Ramos (cell line): ENCODE measurements at regions not wholly inside any gene's neighbourhood (a gene's known extent, or its start where the extent isn't known, plus 50 kb on each side); places are given as distances from the start of the nearest gene placed in this dataset.

Experiments used
- in situ Hi-C: fragments of 300-500 bp; cut with MboI; formaldehyde crosslinking; loops from one replicate; pipeline ENCODE4 v1.14.3; 2022; ENCODE audit warnings: low sequenced_read_pairs; ENCODE audit not compliant: unreplicated experiment

GRCh38 chr11:29495676-29496075 lies 521.2 kb downstream of the KCNA4 start:
- in situ Hi-C loops, result no loop called here

- in situ Hi-C loops, result no loop called here
These were observed 525.9 kb downstream of the KCNA4 start for GRCh38 chr11:29490938-29491337.

GRCh38 chr11:29486301-29486700 lies 530.5 kb downstream of the KCNA4 start:
- in situ Hi-C loops, result no loop called here

- in situ Hi-C loops, result no loop called here
These were observed 531.2 kb downstream of the KCNA4 start for GRCh38 chr11:29485641-29486040.

GRCh38 chr11:29484548-29484947 lies 532.3 kb downstream of the KCNA4 start:
- in situ Hi-C loops, result no loop called here

- in situ Hi-C loops, result no loop called here
These were observed 533.0 kb downstream of the KCNA4 start for GRCh38 chr11:29483831-29484230.

- in situ Hi-C loops, result no loop called here
These were observed 534.3 kb downstream of the KCNA4 start for GRCh38 chr11:29482510-29482909.

- in situ Hi-C loops, result no loop called here
These were observed 535.1 kb downstream of the KCNA4 start for GRCh38 chr11:29481738-29482137.

GRCh38 chr11:29480981-29481380 lies 535.8 kb downstream of the KCNA4 start:
- in situ Hi-C loops, result no loop called here

GRCh38 chr11:29458252-29458651 lies 558.6 kb downstream of the KCNA4 start:
- in situ Hi-C loops, result no loop called here

GRCh38 chr11:29452146-29452545 lies 564.7 kb downstream of the KCNA4 start:
- in situ Hi-C loops, result no loop called here

GRCh38 chr11:29449281-29450074 lies 567.4 kb downstream of the KCNA4 start:
- in situ Hi-C loops, result loop anchor here (25.0 kb wide), 1 partner anchor 1463 kb away; no protein-coding TSS in a partner anchor

- in situ Hi-C loops, result loop anchor here (25.0 kb wide), 1 partner anchor 1464 kb away; no protein-coding TSS in a partner anchor
These were observed 568.5 kb downstream of the KCNA4 start for GRCh38 chr11:29448246-29448877.

GRCh38 chr11:29447821-29448220 lies 569.0 kb downstream of the KCNA4 start:
- in situ Hi-C loops, result loop anchor here (25.0 kb wide), 1 partner anchor 1464 kb away; no protein-coding TSS in a partner anchor

GRCh38 chr11:29446132-29446531 lies 570.7 kb downstream of the KCNA4 start:
- in situ Hi-C loops, result loop anchor here (25.0 kb wide), 1 partner anchor 1466 kb away; no protein-coding TSS in a partner anchor

GRCh38 chr11:29445191-29445590 lies 571.6 kb downstream of the KCNA4 start:
- in situ Hi-C loops, result loop anchor here (25.0 kb wide), 1 partner anchor 1467 kb away; no protein-coding TSS in a partner anchor

GRCh38 chr11:29438815-29439214 lies 578.0 kb downstream of the KCNA4 start:
- in situ Hi-C loops, result loop anchor here (25.0 kb wide), 1 partner anchor 1473 kb away; no protein-coding TSS in a partner anchor

- in situ Hi-C loops, result loop anchor here (25.0 kb wide), 1 partner anchor 1477 kb away; no protein-coding TSS in a partner anchor
These were observed 581.4 kb downstream of the KCNA4 start for GRCh38 chr11:29435421-29435820.

GRCh38 chr11:29432719-29433325 lies 584.0 kb downstream of the KCNA4 start:
- in situ Hi-C loops, result loop anchor here (25.0 kb wide), 1 partner anchor 1479 kb away; no protein-coding TSS in a partner anchor

GRCh38 chr11:29405305-29405704 lies 611.5 kb downstream of the KCNA4 start:
- in situ Hi-C loops, result no loop called here
